Retinal pigment epithelial cell (primary cell): ENCODE measurements at regions not wholly inside any gene's neighbourhood (a gene's known extent, or its start where the extent isn't known, plus 50 kb on each side); places are given as distances from the start of the nearest gene placed in this dataset.

Source experiments
- DNase-seq: peaks from one replicate; pipeline ENCODE4 v3.0.0-alpha.2; 2010; ENCODE audit warnings: low read depth
- H3K4me3 ChIP-seq: 2 replicates; pipeline ENCODE4 v1.5.1; 2011; ENCODE audit warnings: mild to moderate bottlenecking, low read length, control low read depth, moderate library complexity
- CTCF ChIP-seq: conservative IDR thresholded peaks from 2 replicates; pipeline ENCODE4 v1.5.1; 2011; ENCODE audit warnings: low read depth, low read length, control low read depth, inconsistent platforms

GRCh38 chr6:4327841-4328240, 192.5 kb upstream of the ECI2 start:
- TF ChIP-seq CTCF: no peak
- H3K4me3 ChIP-seq: no peak overlapping the region
- DNase-seq: no peak

- no peak for TF ChIP-seq CTCF
These were observed 189.4 kb upstream of the ECI2 start for GRCh38 chr6:4324746-4325145.

GRCh38 chr6:4323322-4323721, 187.9 kb upstream of the ECI2 start:
- no peak for DNase-seq
- TF ChIP-seq CTCF: no peak
- no peak overlapping the region for H3K4me3 ChIP-seq

More at GRCh38 chr6:4324746-4325145, 189.4 kb upstream of the ECI2 start:
- DNase-seq: no peak
- H3K4me3 ChIP-seq: no peak overlapping the region

GRCh38 chr6:4322846-4323309, 187.5 kb upstream of the ECI2 start:
- no peak overlapping the region for H3K4me3 ChIP-seq
- TF ChIP-seq CTCF: no peak
- no peak for DNase-seq

- no peak for DNase-seq
- TF ChIP-seq CTCF: no peak
- no peak overlapping the region for H3K4me3 ChIP-seq
These were observed 186.9 kb upstream of the ECI2 start for GRCh38 chr6:4322134-4322845.

GRCh38 chr6:4320860-4321259, 185.5 kb upstream of the ECI2 start:
- H3K4me3 ChIP-seq: no peak overlapping the region
- peak; percentile 92 for DNase-seq
- TF ChIP-seq CTCF: no peak

- DNase-seq: peak; percentile 42
- H3K4me3 ChIP-seq: no peak overlapping the region
- no peak for TF ChIP-seq CTCF
These were observed 184.8 kb upstream of the ECI2 start for GRCh38 chr6:4319981-4320683.
